Heart left ventricle (tissue), 13 donors: ENCODE measurements at regions not wholly inside any gene's neighbourhood (a gene's known extent, or its start where the extent isn't known, plus 50 kb on each side); places are given as distances from the start of the nearest gene placed in this dataset.

Source experiments
- CTCF ChIP-seq, 12 donors: fragments of 200-600 bp; sonication (generic) in 4 of 12; IDR thresholded peaks; one replicate each; pipeline versions ENCODE4 v1.5.0 to v1.8.0; 2018 to 2022; ENCODE audit warnings: antibody characterized with exemption in 12 of 12, mild to moderate bottlenecking in 5 of 12
- POLR2A ChIP-seq, 2 donors: fragments of 450-650 bp; IDR thresholded peaks; one replicate each; pipeline ENCODE4 v1.6.1; 2017; ENCODE audit warnings: antibody characterized with exemption in 2 of 2, mild to moderate bottlenecking in 2 of 2, moderate library complexity in 2 of 2
- donor health status: ischemic (EF 13 %, LVEDD 7.1; RV severe dilation, severe dysfunction).
- donor health status: DM: no; HTN: yes; CAD: no.
- donor health status: DM: no; HTN: no; CAD: no.
- donor health status: ischemic (EF 25% LVEDD 6.9; RV normal size, moderate dysfunction).
- donor health status: ischemic (EF 25% LVEDD 5.7; RV mildly dilated, moderate dysfunction).
- donor health status: ischemic (EF 35%, LVEDD 5.7; RV mildly dilated, moderate dysfunction).
- donor health status: nonischemic (EF 11% LVEDD 7.7; RV severe dilation, severe dysfunction).
- donor health status: DM: yes; HTN: yes; CAD: no.
- donor health status: PGD.
- donor health status: ischemic (EF 29% LVEDD 5.4; RV normal size, mild dysfunction).
- donor health status: nonischemic (EF 23%, LVEDD 6.1; RV moderate dilation, normal function).

DNA sequence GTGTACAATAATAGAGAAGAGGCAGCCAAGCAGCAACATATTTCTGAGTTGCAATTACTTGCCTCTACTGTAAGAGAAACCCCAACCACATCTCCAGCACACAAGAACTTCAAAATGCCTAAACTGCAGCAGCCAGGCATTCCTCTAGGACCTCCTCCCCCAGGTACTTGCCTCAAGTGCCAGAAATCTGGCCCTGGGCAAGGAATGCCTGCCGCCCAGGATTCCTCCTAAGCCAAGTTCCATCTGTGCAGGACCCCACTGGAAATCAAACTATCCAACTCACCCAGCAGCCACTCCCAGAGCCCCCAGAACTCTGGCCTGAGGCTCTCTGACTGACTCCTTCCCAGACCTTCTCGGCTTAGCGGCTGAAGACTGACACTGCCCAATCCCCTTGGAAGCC lies 336.8 kb upstream of the RGMB start:
- TF ChIP-seq CTCF (IDR thresholded peaks at IDR 0.05) = no peak
- TF ChIP-seq POLR2A (IDR thresholded peaks at IDR 0.05) = no peak
